IgD-negative memory B cell (primary cell): ENCODE measurements at regions not wholly inside any gene's neighbourhood (a gene's known extent, or its start where the extent isn't known, plus 50 kb on each side); places are given as distances from the start of the nearest gene placed in this dataset.
A peak's percentile ranks its signal among the peaks of the same experiment; 100 is the strongest.
"Not testable (repeated sequence)": the region's sequence is repeated elsewhere in the genome, so short reads cannot be mapped to it uniquely, and the experiment has no call there.

Source experiments
- H3K27ac Mint-ChIP-seq, 3 donors: one replicate each; pipeline ENCODE4 v1.8.0; 2020 to 2022; ENCODE audit warnings: mild to moderate bottlenecking in 3 of 3, mixed read lengths in 3 of 3, moderate library complexity in 1 of 3
- H3K27me3 Mint-ChIP-seq: one replicate; pipeline ENCODE4 v1.8.0; 2021; ENCODE audit warnings: mixed read lengths
- H3K36me3 Mint-ChIP-seq: one replicate; pipeline ENCODE4 v1.8.0; 2020; ENCODE audit warnings: mild to moderate bottlenecking, mixed read lengths
- H3K4me1 Mint-ChIP-seq, 3 donors: one replicate each; pipeline ENCODE4 v1.8.0; 2020 to 2022; ENCODE audit warnings: mixed read lengths in 3 of 3, mild to moderate bottlenecking in 1 of 3
- H3K4me3 Mint-ChIP-seq, 4 donors: one replicate each; pipeline ENCODE4 v1.8.0; 2020 to 2022; ENCODE audit warnings: mild to moderate bottlenecking in 4 of 4, mixed read lengths in 4 of 4, moderate library complexity in 3 of 4
- H3K9me3 Mint-ChIP-seq, 3 donors: one replicate each; pipeline ENCODE4 v1.8.0; 2020 to 2021; ENCODE audit warnings: mixed read lengths in 3 of 3, mild to moderate bottlenecking in 1 of 3

DNA sequence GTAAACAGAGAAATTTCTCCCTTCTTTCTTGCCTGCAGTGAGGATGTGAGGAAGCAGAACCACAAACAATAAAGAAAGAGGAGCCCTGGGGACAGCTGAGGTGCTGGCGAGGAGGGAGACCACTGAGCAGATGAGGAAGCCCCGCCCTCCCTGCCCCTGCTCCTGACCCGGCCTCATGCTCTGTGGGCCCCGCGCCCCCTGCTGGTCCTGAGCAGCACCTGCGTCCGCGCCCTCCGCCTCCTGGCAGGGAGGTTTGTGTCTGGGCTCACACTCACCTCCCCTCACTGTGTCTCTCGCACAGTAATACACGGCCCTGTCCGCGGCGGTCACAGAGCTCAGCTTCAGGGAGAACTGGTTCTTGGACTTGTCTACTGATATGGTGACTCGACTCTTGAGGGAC, 104.4 kb downstream of the OR4M2 start:
- not testable (repeated sequence) for H3K36me3 Mint-ChIP-seq, H3K9me3 Mint-ChIP-seq, H3K27me3 Mint-ChIP-seq, H3K4me3 Mint-ChIP-seq, H3K27ac Mint-ChIP-seq, H3K4me1 Mint-ChIP-seq

DNA sequence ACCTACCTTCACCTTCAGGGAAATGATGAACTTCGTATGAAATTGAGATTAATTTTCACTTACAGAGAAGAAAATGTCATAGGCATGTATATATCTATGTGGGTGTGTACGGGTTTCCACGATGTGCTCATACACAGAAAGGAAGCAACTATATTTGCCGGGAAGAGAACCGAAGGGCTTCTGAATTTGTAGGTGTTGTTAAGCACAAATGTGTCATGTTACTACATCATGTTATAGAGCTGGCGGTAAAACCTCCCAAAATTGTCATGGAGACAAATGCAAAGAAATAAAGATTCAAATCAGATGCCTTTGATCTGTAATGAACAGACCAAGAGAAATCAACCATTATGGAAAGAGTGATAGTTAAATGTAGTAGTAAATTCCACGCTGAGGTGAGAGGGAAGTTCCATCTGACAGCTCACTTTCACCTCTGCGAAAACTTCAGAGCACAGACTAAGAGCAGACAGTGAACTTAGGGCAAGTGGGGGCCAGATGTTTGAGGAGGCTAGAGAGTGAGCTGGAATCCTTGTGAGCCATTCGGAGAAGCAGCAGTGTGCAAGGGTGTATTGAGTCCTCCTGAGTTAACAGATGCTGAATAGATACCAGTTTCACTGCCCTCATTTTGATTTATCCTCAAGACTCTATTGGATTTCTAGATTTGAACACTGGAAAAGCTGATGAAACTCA, 106.7 kb downstream of the OR4M2 start:
- not testable (repeated sequence) for H3K36me3 Mint-ChIP-seq, H3K27me3 Mint-ChIP-seq

DNA sequence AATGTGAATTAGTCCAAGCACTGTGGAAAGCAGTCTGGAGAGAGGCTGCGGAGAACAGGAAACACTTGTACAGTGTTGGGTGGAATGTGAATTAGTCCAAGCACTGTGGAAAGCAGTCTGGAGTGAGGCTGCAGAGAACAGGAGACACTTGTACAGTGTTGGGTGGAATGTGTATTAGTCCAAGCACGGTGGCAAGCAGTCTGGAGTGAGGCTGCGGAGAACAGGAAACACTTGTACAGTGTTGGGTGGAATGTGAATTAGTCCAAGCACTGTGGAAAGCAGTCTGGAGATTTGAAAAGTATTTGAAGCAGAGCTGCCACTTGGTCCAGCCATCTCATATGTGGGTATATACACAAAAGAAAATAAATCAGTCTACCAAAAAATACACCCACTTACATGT, 111.5 kb downstream of the OR4M2 start:
- not testable (repeated sequence) for H3K4me3 Mint-ChIP-seq

More for the DNA sequence above, 106.7 kb downstream of the OR4M2 start:
- not testable (repeated sequence) for H3K9me3 Mint-ChIP-seq, H3K4me1 Mint-ChIP-seq, H3K27ac Mint-ChIP-seq, H3K4me3 Mint-ChIP-seq

DNA sequence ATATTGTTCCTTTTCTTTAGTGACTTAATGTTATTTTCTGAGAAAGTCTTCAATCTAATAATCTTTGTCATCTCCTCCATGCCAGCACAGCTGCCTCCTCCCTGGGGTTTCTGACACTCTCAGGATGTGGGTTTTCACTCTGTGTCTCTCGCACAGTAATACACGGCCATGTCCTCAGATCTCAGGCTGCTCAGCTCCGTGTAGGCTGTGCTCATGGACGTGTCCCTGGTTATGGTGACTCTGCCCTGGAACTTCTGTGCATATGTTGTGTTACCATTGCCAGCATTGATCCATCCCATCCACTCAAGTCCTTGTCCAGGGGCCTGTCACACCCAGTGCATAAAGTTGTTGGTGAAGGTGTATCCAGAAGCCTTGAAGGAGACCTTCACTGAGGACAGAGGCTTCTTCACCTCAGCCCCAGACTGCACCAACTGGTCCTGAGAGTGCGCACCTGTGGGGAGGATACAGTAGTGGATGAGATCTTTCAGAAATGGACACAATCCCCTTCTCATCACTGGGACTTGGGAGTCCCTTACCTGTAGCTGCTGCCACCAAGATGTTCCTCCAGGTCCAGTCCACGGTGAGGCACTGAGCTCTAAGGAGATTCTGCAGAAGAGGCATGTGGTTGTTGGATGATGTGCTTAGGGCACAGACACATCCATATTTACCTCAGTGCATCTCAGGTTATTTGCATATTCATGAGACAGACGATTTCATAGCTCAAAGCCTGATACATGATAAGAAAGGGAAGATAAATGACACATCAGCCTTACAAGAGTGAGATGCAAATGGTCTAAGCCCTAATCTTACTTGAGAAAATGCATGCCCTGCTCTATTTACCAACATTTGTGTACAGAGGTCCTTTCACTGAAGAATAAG, 114.7 kb downstream of the OR4M2 start:
- not testable (repeated sequence) for H3K27me3 Mint-ChIP-seq, H3K9me3 Mint-ChIP-seq, H3K27ac Mint-ChIP-seq, H3K4me1 Mint-ChIP-seq, H3K4me3 Mint-ChIP-seq, H3K36me3 Mint-ChIP-seq

More for the DNA sequence above, 111.5 kb downstream of the OR4M2 start:
- H3K27ac Mint-ChIP-seq, H3K36me3 Mint-ChIP-seq, H3K9me3 Mint-ChIP-seq, H3K4me1 Mint-ChIP-seq, H3K27me3 Mint-ChIP-seq: not testable (repeated sequence)

DNA sequence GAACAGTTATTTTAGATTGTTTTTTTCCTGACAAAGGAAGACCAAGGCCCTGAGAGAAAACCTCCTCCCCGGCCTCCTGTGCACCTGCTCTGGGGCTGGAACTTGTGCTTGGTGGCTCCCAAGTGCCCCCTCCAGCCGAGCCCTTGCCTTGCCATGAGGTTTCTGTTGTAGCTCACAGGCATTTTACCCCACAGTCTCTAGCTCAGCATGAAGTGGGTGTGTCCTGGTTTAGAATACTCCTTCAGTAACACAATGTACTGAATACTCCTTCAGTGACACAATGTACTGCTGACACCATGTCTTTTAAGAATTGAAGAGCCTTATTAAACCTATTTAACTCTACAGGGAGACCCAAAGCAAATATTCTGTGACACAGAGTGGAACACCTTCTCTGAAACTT, 116.1 kb downstream of the OR4M2 start:
- H3K9me3 Mint-ChIP-seq, H3K4me1 Mint-ChIP-seq, H3K27me3 Mint-ChIP-seq, H3K36me3 Mint-ChIP-seq, H3K4me3 Mint-ChIP-seq, H3K27ac Mint-ChIP-seq: not testable (repeated sequence)

DNA sequence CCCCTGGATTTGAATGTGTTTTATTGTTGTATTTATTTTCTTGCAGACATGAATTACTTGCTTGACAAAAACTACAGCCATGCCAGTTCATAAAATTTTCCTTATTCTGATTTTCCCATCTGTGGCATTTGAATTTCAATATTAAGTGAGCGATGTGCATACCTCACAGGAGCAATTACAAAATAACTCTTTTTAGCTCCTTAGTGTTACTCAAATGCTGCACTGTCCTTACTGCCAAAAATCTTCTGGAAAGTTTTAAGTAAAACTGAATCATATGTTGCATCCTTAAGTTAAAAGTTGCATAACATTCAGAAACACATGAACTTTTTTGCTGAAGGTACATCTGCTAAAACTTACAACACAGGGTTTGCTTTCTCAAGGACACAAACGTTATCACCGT, 120.1 kb downstream of the OR4M2 start:
- not testable (repeated sequence) for H3K27ac Mint-ChIP-seq, H3K4me1 Mint-ChIP-seq, H3K36me3 Mint-ChIP-seq, H3K4me3 Mint-ChIP-seq, H3K27me3 Mint-ChIP-seq, H3K9me3 Mint-ChIP-seq

DNA sequence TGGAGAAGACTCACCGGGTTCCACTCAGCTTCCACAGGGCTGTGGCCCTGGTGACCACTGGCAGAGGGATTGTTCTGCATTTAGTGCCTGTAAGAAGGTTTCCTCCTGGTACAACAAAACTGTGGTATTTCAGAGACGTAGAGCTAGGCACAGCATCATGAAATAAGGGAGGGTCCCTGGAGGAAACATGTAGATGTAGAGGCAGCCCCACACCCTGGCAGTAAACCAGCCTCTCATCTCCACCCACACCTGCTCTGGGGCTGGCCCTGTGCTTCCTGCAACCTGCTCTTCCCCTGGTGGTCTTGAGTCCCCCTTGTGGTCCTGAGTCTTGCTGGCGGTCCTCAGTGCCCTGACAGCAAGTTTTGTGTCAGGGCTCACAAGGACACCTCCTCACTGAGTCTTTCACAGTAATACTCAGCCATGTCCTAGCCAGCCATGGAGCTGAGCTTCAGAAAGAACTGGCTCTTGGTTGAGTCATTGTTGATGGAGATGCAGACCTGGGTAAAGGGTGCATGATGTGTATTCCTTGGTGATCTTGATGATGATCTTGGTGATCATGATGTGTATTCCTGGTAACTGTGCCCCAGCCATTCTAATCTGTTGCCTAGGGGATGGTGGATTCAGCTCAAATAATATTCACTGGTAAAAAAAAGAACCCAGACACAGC, 121.8 kb downstream of the OR4M2 start:
- H3K9me3 Mint-ChIP-seq, H3K4me1 Mint-ChIP-seq, H3K4me3 Mint-ChIP-seq, H3K27ac Mint-ChIP-seq, H3K27me3 Mint-ChIP-seq, H3K36me3 Mint-ChIP-seq: not testable (repeated sequence)

DNA sequence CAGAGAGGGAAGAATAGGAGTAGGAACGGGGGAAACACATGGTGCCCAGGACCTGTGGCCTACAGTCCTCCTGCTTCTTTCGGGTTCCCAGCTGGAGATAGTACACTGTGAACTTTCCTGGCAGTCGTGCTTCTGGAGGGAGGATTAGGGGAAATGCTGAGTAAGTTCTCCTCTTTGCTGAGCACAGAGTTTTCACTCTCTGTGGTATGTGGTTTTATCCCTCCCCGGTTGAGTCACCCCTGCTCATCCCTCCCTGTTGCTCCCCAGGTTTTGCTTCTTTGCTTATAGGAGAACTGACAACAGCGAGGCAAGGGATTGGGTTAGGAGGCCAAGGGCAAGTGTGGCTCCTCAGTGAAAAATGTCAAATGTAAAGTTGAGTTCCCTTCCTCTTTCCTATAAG, 122.9 kb downstream of the OR4M2 start:
- H3K27me3 Mint-ChIP-seq, H3K9me3 Mint-ChIP-seq, H3K4me1 Mint-ChIP-seq, H3K27ac Mint-ChIP-seq, H3K36me3 Mint-ChIP-seq, H3K4me3 Mint-ChIP-seq: not testable (repeated sequence)

DNA sequence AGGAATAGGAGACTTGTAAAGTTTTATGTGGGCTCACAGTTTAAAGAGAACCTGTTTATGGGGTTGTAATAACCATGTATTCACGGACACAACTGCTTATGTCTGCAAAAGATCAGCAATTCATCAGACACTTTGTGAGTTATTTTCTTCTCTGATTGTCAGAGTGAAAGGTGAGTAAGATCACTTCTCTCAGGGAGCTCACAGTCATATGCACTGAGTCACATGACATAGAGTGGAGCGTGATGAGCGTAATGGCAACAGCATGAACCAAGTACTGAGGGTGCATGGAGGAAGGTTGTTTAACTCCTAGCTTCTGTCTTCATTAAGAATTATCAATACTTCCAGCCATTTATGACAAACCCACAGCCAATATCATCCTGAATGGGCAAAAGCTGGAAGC, 128.8 kb downstream of the OR4M2 start:
- not testable (repeated sequence) for H3K4me3 Mint-ChIP-seq, H3K27ac Mint-ChIP-seq, H3K9me3 Mint-ChIP-seq, H3K27me3 Mint-ChIP-seq, H3K36me3 Mint-ChIP-seq, H3K4me1 Mint-ChIP-seq

DNA sequence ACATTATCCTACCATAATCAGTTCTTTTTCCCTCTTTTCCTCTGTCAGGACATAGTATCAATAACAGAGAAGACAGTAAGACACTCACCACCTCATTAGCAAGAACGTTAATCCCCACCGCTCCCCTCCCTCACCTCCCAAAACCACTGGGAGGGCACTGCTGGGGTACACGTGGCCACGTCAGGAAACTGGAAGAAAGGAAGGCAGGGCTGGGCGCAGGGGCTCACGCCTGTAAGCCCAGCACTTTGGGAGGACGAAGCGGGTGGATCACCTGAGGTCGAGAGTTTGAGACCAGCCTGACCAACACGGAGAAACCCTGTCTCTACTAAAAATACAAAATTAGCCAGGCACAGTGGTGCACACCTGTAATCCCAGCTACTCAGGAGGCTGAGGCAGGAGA, 142.3 kb downstream of the OR4M2 start:
- H3K27me3 Mint-ChIP-seq, H3K36me3 Mint-ChIP-seq, H3K9me3 Mint-ChIP-seq, H3K27ac Mint-ChIP-seq, H3K4me3 Mint-ChIP-seq, H3K4me1 Mint-ChIP-seq: not testable (repeated sequence)

DNA sequence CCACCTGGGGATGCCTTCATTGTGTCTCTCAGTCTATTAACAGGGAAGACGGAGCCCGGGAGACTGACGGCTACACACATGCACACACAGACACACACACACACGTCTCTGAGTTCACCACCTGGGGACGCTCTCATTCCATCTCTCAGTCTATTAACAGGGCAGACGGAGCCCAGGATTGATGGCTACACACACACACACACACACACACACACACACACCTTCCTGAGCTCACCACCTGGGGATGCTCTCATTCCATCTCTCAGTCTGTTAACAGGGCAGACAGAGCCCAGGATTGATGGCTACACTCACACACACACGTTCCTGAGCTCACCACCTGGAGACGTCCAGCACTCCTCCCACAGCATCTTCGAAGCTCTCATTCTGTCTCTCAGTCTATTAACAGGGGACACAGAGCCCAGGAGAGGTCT, 143.9 kb downstream of the OR4M2 start:
- Mint-ChIP-seq H3K4me3 (peak overlapping the region in 1 of 4 donors; percentile 32), H3K4me1 (peaks cover 4 to 6% (median 5%) of the 10 kb centered on the region in 3 donors), H3K9me3 (no peaks in the 10 kb centered on the region), H3K36me3 (peaks cover 2% of the 10 kb centered on the region), H3K27me3 (peaks cover 8% of the 10 kb centered on the region), H3K27ac (no peak overlapping the region)

DNA sequence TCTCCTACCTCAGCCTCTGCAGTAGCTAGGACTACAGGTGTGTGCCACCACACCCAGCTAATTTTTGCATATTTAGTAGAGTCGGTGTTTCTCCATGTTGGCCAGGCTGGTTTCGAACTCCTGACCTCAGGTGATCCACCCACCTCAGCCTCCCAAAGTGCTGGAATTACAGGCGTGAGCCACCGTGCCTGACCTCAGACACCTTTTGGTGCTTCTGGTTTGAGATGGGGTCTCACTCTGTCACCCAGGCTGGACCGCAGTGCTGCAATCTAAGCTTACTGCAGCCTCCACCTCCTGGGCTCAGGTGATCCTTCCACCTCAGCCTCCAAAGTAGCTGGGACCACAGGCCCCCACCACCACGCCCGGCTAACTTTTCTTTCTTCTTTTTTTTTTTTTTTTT, 144.6 kb downstream of the OR4M2 start:
- H3K4me1 Mint-ChIP-seq, H3K9me3 Mint-ChIP-seq, H3K36me3 Mint-ChIP-seq, H3K27me3 Mint-ChIP-seq, H3K4me3 Mint-ChIP-seq, H3K27ac Mint-ChIP-seq: not testable (repeated sequence)

DNA sequence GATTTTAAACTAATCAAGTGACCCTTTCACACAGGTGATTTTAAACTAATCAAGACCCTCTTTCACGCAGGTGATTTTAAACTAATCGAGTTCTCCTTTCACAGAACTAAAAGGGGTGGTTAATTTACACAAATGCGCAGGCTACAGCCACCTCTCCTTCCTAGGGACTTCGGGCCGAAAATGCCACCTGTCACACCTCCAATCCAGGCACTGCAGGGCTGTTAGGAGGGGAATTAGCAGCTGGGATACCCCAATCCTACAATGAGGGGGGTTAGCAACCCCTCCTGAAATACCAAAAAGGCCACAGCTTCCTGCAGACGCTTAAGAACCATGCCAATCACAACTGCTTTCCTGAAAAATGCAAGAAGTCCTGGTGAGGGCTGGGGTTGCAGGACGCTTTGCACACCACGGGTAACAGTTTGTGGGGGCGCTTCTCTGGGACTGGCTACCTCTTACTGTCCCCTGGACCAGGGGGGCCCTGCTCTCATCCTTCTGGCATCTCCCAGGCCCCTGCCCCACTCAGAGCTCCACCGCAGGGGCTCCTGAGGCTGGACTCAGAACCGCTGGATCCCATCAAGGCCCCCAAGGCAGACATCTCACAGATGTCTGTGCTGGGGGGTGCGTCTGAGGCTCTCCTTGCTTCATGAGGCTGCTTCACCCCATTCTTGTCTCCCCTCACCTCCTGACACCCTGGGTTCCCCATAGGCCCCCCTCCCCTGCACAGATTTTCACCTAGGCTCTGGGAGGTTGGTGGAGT, 145.9 kb downstream of the OR4M2 start:
- H3K36me3 Mint-ChIP-seq, result peaks cover 2% of the 10 kb centered on the region
- no peak overlapping the region for H3K4me3 Mint-ChIP-seq
- H3K27me3 Mint-ChIP-seq, result peaks cover 11% of the 10 kb centered on the region
- H3K9me3 Mint-ChIP-seq, result no peaks in the 10 kb centered on the region
- peaks cover 1 to 3% (median 2%) of the 10 kb centered on the region in 3 donors for H3K4me1 Mint-ChIP-seq
- H3K27ac Mint-ChIP-seq, result no peak overlapping the region

DNA sequence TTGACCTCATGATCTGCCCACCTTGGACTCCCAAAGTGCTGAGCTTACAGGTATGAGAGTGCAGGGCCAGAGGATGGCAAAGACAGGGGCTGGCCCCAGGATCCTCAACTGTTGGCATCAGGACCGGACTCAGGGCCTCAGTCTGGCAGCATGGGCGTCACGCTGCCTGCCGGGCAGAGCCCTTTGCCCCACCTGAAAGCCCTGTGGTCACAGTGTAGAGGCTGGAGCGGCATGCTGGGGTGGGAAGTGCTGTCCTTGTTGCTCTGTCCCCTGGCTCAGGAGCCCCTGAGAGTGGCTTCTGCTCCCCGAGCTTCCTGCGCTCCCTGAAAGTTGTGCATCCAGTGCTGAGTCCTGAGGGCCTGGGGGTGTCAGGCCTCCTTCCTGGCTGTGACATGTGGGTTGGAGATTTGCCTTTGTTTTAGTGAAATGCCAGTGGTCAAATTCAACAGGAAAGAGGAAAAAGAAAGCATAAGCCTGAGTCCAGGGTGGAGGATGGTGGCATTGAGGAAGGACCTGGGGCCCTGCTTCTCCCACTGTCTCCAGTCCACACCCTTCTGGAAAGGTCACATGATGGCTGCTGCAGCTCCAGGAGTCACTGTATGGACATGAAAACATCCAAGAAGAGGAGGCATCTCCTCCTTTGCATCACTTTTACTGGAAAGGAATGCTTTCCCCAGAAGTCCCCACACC, 147.2 kb downstream of the OR4M2 start:
- no peaks in the 10 kb centered on the region for H3K9me3 Mint-ChIP-seq
- peaks cover 11% of the 10 kb centered on the region for H3K27me3 Mint-ChIP-seq
- H3K36me3 Mint-ChIP-seq, result peaks cover 2% of the 10 kb centered on the region
- H3K4me3 Mint-ChIP-seq, result no peak overlapping the region
- H3K4me1 Mint-ChIP-seq, result peaks cover 0 to 2% (median under 1%) of the 10 kb centered on the region in 3 donors
- H3K27ac Mint-ChIP-seq, result no peak overlapping the region
